GM23248 (cell line): ENCODE measurements at regions not wholly inside any gene's neighbourhood (a gene's known extent, or its start where the extent isn't known, plus 50 kb on each side); places are given as distances from the start of the nearest gene placed in this dataset.

Experiments
- EZH2 ChIP-seq: fragments of 200-600 bp; sonication (generic); IDR thresholded peaks from 2 replicates; pipeline ENCODE4 v1.6.1; 2018; ENCODE audit warnings: antibody characterized with exemption, mild to moderate bottlenecking; ENCODE audit not compliant: insufficient read depth, poor library complexity, severe bottlenecking
- EZH2phosphoT487 ChIP-seq: fragments of 200-600 bp; sonication (generic); IDR thresholded peaks from 2 replicates; pipeline ENCODE4 v1.6.1; 2018; ENCODE audit warnings: antibody characterized with exemption, moderate library complexity, mild to moderate bottlenecking, low read depth; ENCODE audit not compliant: insufficient read depth

GRCh38 chr6:92806254-92806653, 613.1 kb downstream of the EPHA7 start:
- TF ChIP-seq EZH2phosphoT487 (no peak), EZH2 (no peak)
